ENCODE measurements at regions not wholly inside any gene's neighbourhood (a gene's known extent, or its start where the extent isn't known, plus 50 kb on each side); places are given as distances from the start of the nearest gene placed in this dataset.

DNA sequence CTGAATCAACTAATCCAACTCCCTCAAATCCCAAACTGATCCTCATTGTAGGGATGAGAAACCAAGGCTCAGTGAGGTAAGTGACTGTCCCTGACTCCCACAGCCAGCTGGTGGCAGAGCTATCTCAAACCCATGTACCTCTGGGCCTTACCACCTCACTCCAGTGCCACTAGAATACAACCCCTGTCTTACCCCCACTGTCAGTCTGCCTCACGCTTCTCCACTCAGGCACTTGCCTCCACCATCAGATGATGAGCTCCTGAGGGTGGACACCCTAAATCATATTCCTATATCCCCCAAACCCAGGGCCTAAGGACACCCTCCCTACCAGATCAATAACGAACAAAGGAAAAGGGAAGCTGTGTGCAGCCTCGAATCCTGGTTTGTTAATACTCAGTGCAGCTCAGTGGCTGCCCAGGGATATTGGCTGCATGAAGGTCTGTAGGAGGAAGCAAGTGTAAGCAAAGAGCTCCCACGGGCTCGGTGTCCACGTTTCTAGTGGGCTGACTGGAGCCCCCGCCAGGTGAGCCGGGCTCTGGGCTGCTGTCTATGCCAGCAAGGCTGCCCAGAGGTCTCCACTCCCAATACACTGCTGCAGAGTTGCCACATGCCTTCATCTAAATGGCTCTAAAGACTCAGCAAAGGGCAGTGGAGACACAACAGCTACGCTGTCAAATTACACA, 533.4 kb downstream of the MATN1 start:
- Histone ChIP-seq H3K4me3 (no peak overlapping the region), H3K4me1 (peaks cover 0 to 14% (median 0%) of the 10 kb centered on the region in 6 donors), H3K9me3 (no peaks in the 10 kb centered on the region), H3K36me3 (no peaks in the 10 kb centered on the region), H3K27ac (peak overlapping the region in 2 of 8 donors; percentile 38 to 56), H3K27me3 (replicated peaks in 1 of 7) (peaks cover 0 to 43% (median 0%) of the 10 kb centered on the region in 7 donors)
- 68 to 84% (median 74%) methylated on average over 9 of the region's 9 CpGs for WGBS, 5 donors
- no peak for DNase-seq
- TF ChIP-seq, protein P1, sequence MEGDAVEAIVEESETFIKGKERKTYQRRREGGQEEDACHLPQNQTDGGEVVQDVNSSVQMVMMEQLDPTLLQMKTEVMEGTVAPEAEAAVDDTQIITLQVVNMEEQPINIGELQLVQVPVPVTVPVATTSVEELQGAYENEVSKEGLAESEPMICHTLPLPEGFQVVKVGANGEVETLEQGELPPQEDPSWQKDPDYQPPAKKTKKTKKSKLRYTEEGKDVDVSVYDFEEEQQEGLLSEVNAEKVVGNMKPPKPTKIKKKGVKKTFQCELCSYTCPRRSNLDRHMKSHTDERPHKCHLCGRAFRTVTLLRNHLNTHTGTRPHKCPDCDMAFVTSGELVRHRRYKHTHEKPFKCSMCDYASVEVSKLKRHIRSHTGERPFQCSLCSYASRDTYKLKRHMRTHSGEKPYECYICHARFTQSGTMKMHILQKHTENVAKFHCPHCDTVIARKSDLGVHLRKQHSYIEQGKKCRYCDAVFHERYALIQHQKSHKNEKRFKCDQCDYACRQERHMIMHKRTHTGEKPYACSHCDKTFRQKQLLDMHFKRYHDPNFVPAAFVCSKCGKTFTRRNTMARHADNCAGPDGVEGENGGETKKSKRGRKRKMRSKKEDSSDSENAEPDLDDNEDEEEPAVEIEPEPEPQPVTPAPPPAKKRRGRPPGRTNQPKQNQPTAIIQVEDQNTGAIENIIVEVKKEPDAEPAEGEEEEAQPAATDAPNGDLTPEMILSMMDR (IDR thresholded peaks at IDR 0.05 in 8 of 11, conservative IDR thresholded peaks at IDR 0.05 in 3 of 11): no peak
- no peak for TF ChIP-seq POLR2A (IDR thresholded peaks at IDR 0.05)
- no peak for TF ChIP-seq POLR2AphosphoS5 (IDR thresholded peaks at IDR 0.05)
- intact Hi-C loops (cut with DNase I; ENCODE audit: low total_unique reads): no loop called here

DNA sequence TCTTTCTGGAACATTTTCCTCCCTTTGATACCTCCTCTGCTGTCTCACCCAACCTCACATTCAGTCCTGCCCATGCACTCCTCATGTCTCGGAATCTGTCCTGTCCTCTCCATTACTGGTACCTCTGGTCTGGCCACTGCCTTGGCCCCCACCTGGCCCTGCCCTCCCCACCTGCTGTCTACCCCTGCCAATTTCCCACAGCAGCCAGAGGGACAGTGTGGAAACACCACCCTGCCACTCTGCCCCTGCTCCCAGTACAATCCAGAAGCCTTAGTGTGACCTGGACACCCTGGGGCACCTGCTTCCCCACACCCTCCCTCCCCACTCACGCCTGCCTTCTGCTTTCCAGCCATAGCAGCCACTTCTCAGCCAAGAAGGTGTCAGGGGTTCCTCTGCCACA, 534.4 kb downstream of the MATN1 start:
- Histone ChIP-seq H3K36me3 (no peaks in the 10 kb centered on the region), H3K9me3 (no peaks in the 10 kb centered on the region), H3K4me1 (peaks cover 0 to 9% (median 0%) of the 10 kb centered on the region in 6 donors), H3K27ac (no peak overlapping the region), H3K4me3 (no peak overlapping the region), H3K27me3 (replicated peaks in 1 of 7) (peaks cover 0 to 44% (median 0%) of the 10 kb centered on the region in 7 donors)
- intact Hi-C loops (cut with DNase I; ENCODE audit: low total_unique reads): no loop called here
- DNase-seq: no peak
- TF ChIP-seq POLR2A (IDR thresholded peaks at IDR 0.05) (no peak), POLR2AphosphoS5 (IDR thresholded peaks at IDR 0.05) (no peak)
- TF ChIP-seq, protein P1 (IDR thresholded peaks at IDR 0.05 in 8 of 11, conservative IDR thresholded peaks at IDR 0.05 in 3 of 11): no peak
- WGBS, 5 donors: 80 to 98% (median 81%) methylated on average over 2 of the region's 2 CpGs

DNA sequence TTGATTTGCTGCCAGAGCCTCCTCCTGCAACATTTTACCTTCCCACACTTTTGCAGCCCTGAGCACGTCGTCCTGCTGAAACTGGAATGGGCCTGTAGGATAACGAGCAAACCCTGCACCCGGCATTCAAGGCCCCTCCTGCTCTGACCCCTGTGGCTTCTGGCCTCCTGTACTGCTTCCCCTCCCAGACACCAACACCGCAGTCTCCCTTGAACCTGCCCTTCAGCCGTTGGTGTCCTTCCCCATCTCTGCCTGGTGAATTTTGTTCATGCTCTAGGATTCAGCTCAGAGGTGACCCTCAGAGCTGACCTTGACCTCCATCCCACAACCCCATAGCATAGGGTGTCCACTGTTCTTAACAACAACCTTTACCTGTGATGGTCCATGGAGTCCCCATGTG, 535.1 kb downstream of the MATN1 start:
- Histone ChIP-seq H3K9me3 (no peaks in the 10 kb centered on the region), H3K4me3 (no peak overlapping the region), H3K36me3 (no peaks in the 10 kb centered on the region), H3K27me3 (replicated peaks in 1 of 7) (peaks cover 0 to 44% (median 0%) of the 10 kb centered on the region in 7 donors), H3K4me1 (peaks cover 0 to 9% (median 0%) of the 10 kb centered on the region in 6 donors), H3K27ac (no peak overlapping the region)
- no peak for DNase-seq
- TF ChIP-seq, protein P1 (IDR thresholded peaks at IDR 0.05 in 8 of 11, conservative IDR thresholded peaks at IDR 0.05 in 3 of 11): no peak
- TF ChIP-seq POLR2AphosphoS5 (IDR thresholded peaks at IDR 0.05) (no peak), POLR2A (IDR thresholded peaks at IDR 0.05) (no peak)
- 66 to 76% (median 72%) methylated on average over 6 of the region's 6 CpGs for WGBS, 5 donors
- intact Hi-C loops (cut with DNase I; ENCODE audit: low total_unique reads): no loop called here

DNA sequence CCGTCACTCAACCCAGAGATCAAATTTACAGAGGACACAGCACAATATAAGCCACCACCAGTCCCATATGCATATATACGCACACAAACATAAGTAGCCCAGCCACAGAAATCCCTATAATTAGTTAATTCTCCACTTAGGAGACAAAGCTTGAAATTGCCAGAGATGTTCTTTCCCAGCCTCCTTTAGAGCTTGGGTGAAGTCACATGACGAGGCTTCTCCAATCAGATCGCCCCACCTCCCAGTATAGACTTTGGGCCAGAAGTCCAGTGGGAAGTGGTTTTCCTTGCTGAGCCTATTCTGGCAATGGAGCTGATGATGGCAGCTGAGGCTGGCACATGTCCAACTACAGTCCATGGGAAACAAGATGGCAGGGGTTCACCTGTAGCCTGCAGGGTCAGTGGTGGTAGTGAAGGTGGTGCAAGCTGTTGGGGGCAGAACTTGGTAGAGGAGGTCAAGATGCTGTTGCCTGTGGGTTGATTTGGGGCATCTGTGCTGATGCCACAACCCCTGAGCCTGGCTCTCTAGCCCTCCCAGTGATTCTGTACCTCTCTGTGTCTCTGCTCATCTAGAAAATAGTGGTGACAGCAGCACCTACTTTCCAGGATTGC, 535.9 kb downstream of the MATN1 start:
- H3K4me1 ChIP-seq: peaks cover 0 to 9% (median 0%) of the 10 kb centered on the region in 6 donors
- H3K9me3 ChIP-seq: no peaks in the 10 kb centered on the region
- no peak overlapping the region for H3K27ac ChIP-seq
- no peaks in the 10 kb centered on the region for H3K36me3 ChIP-seq
- no peak for TF ChIP-seq POLR2AphosphoS5 (IDR thresholded peaks at IDR 0.05)
- TF ChIP-seq POLR2A (IDR thresholded peaks at IDR 0.05): no peak
- TF ChIP-seq, protein P1 (IDR thresholded peaks at IDR 0.05 in 8 of 11, conservative IDR thresholded peaks at IDR 0.05 in 3 of 11): no peak
- H3K4me3 ChIP-seq: no peak overlapping the region
- intact Hi-C loops (cut with DNase I; ENCODE audit: low total_unique reads): no loop called here
- peaks cover 0 to 44% (median 0%) of the 10 kb centered on the region in 7 donors for H3K27me3 ChIP-seq (replicated peaks in 1 of 7)
- DNase-seq: no peak
- WGBS, 5 donors: 89 to 99% (median 96%) methylated on average over 2 to 4 of the region's 4 CpGs

Measured in spleen (tissue), 11 donors.